Mesendoderm (in vitro differentiated cells): ENCODE measurements at regions not wholly inside any gene's neighbourhood (a gene's known extent, or its start where the extent isn't known, plus 50 kb on each side); places are given as distances from the start of the nearest gene placed in this dataset. TPM values are rescaled to one million over a fixed set of nuclear protein-coding genes. Genes with fewer than 3 reads are reported as not detected.

Experiments used
- DNase-seq: peaks from one replicate; pipeline ENCODE4 v3.0.0; 2013
- H2AK5ac ChIP-seq: 2 replicates; pipeline ENCODE4 v1.6.1; 2013; ENCODE audit warnings: low read length, inconsistent platforms
- H2BK120ac ChIP-seq: 2 replicates; pipeline ENCODE4 v1.6.1; 2013; ENCODE audit warnings: low read depth, mild to moderate bottlenecking, low read length, moderate library complexity, mixed read lengths
- H2BK15ac ChIP-seq: replicated peaks from 2 replicates; pipeline ENCODE4 v1.6.1; 2013; ENCODE audit warnings: low read depth, mild to moderate bottlenecking, moderate library complexity
- H2BK5ac ChIP-seq: 2 replicates; pipeline ENCODE4 v1.6.1; 2013; ENCODE audit warnings: low read length, inconsistent platforms
- H3K18ac ChIP-seq: 2 replicates; pipeline ENCODE4 v1.6.1; 2013; ENCODE audit warnings: mild to moderate bottlenecking, low read length, mixed read lengths
- H3K23ac ChIP-seq: one replicate; pipeline ENCODE4 v1.6.1; 2013; ENCODE audit warnings: low read length
- H3K27ac ChIP-seq: 2 replicates; pipeline ENCODE4 v1.5.1; 2013; ENCODE audit warnings: low read depth, mild to moderate bottlenecking, inconsistent platforms, low read length, moderate library complexity
- H3K27me3 ChIP-seq: 2 replicates; pipeline ENCODE4 v1.6.1; 2013; ENCODE audit warnings: low read length, control low read depth, mild to moderate bottlenecking, inconsistent platforms; ENCODE audit not compliant: insufficient read depth, poor library complexity
- H3K36me3 ChIP-seq: 2 replicates; pipeline ENCODE4 v1.6.1; 2013; ENCODE audit warnings: low read length, inconsistent platforms; ENCODE audit not compliant: control insufficient read depth, insufficient read depth
- H3K4ac ChIP-seq: one replicate; pipeline ENCODE4 v1.6.1; 2013; ENCODE audit warnings: low read depth, mild to moderate bottlenecking, low read length, moderate library complexity
- H3K4me1 ChIP-seq: 2 replicates; pipeline ENCODE4 v1.6.1; 2013; ENCODE audit warnings: low read depth, low read length, inconsistent platforms; ENCODE audit not compliant: control insufficient read depth
- H3K4me2 ChIP-seq: 2 replicates; pipeline ENCODE4 v1.6.1; 2013; ENCODE audit warnings: low read length
- H3K4me3 ChIP-seq: 2 replicates; pipeline ENCODE4 v1.5.1; 2013; ENCODE audit warnings: mild to moderate bottlenecking, low read length
- H3K56ac ChIP-seq: one replicate; pipeline ENCODE4 v1.6.1; 2013; ENCODE audit warnings: low read length
- H3K79me1 ChIP-seq: 2 replicates; pipeline ENCODE4 v1.6.1; 2013; ENCODE audit warnings: low read length, inconsistent platforms
- H3K79me2 ChIP-seq: 2 replicates; pipeline ENCODE4 v1.6.1; 2013; ENCODE audit warnings: mild to moderate bottlenecking, low read length; ENCODE audit not compliant: control insufficient read depth, insufficient read depth
- H3K9ac ChIP-seq: 2 replicates; pipeline ENCODE4 v1.6.1; 2013; ENCODE audit warnings: low read length, inconsistent platforms
- H4K5ac ChIP-seq: one replicate; pipeline ENCODE4 v1.6.1; 2013; ENCODE audit warnings: low read length
- H4K8ac ChIP-seq: one replicate; pipeline ENCODE4 v1.6.1; 2013; ENCODE audit warnings: low read depth, mild to moderate bottlenecking, control low read depth, low read length, moderate library complexity
- WGBS: extraction: QIAGEN DNeasy Blood & Tissue Kit; methylation state at CpG from one replicate; pipeline ENCODE4 v1.1.7; 2013; ENCODE audit warnings: low lambda C conversion rate, missing lambda C conversion rate; ENCODE audit not compliant: insufficient coverage; ENCODE audit errors: extremely low coverage; 5-methylcytosine and 5-hydroxymethylcytosine counted together
- small RNA-seq: library from polyadenylated mRNA; stranded (forward); fragments of <200 nt; extraction: miRNeasy Mini kit (QIAGEN cat#:217004); gene quantifications from one replicate; pipeline ENCODE3, GENCODE V24; 2013; ENCODE audit not compliant: insufficient read depth

GRCh38 chr20:11861479-11861878 lies 56.2 kb upstream of the BTBD3 start:
- no peak overlapping the region for H3K27ac ChIP-seq
- no peak overlapping the region for H3K9ac ChIP-seq
- no peak overlapping the region for H3K23ac ChIP-seq
- no peaks in the 10 kb centered on the region for H3K79me1 ChIP-seq
- H2BK5ac ChIP-seq = no peak overlapping the region
- H3K4me3 ChIP-seq = no peak overlapping the region
- no peaks in the 10 kb centered on the region for H3K4me1 ChIP-seq
- H3K4me2 ChIP-seq = no peak overlapping the region
- WGBS = no CpG with 5 or more reads among the region's 3 CpGs
- H4K8ac ChIP-seq = no peak overlapping the region
- no peak overlapping the region for H2BK120ac ChIP-seq
- H3K79me2 ChIP-seq = no peaks in the 10 kb centered on the region
- no peak overlapping the region for H3K4ac ChIP-seq
- H3K36me3 ChIP-seq = no peaks in the 10 kb centered on the region
- no peak overlapping the region for H3K56ac ChIP-seq
- no peak overlapping the region for H3K18ac ChIP-seq
- H4K5ac ChIP-seq = no peak overlapping the region
- no peak for DNase-seq
- no peak overlapping the region for H2AK5ac ChIP-seq
- no peaks in the 10 kb centered on the region for H3K27me3 ChIP-seq
- no peak overlapping the region for H2BK15ac ChIP-seq

DNA sequence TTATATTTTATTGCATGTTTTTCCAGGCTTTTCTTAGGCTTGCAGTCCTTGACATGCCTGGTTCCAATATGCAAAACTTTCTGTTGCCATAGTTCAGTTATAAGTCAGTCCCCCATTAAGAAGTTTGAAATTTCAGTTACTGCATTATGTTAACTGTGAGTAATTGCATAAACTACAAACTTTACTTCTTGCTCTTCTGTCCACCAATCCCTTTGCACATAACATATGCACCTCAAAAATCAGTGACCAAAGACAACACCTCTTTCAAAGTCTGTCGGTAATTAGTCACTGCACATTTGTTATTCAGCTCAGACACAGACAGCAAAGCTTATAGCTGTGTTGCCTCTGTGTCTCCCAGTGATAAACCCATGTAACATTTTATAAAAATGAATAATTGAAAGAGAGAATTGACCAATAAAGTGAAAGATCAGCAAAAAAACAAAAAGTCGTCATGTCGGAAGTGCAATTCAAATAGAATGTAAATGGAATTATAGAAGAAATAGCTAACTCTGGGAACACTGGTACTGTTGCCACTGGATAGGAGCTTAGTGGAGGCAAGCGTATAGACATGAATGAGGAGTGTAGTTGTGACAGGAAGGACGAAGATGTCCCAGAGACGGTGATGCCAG lies 50.3 kb upstream of the BTBD3 start:
- H3K56ac ChIP-seq = no peak overlapping the region
- H3K4me2 ChIP-seq = no peak overlapping the region
- H3K4ac ChIP-seq = no peak overlapping the region
- DNase-seq = no peak
- H3K4me3 ChIP-seq = no peak overlapping the region
- H3K79me1 ChIP-seq = no peaks in the 10 kb centered on the region
- H2BK5ac ChIP-seq = no peak overlapping the region
- H3K27ac ChIP-seq = no peak overlapping the region
- H3K23ac ChIP-seq = no peak overlapping the region
- H2AK5ac ChIP-seq = no peak overlapping the region
- H3K36me3 ChIP-seq = no peaks in the 10 kb centered on the region
- no peaks in the 10 kb centered on the region for H3K79me2 ChIP-seq
- H2BK120ac ChIP-seq = no peak overlapping the region
- H3K18ac ChIP-seq = no peak overlapping the region
- no peak overlapping the region for H2BK15ac ChIP-seq
- H3K9ac ChIP-seq = no peak overlapping the region
- no peaks in the 10 kb centered on the region for H3K27me3 ChIP-seq
- no CpG with 5 or more reads among the region's 6 CpGs for WGBS
- no peak overlapping the region for H4K5ac ChIP-seq
- H3K4me1 ChIP-seq = no peaks in the 10 kb centered on the region
- H4K8ac ChIP-seq = no peak overlapping the region

Small RNA genes lying in the stretch of these regions (small RNA-seq; reads per million reads assigned to genes)
- not detected for gene AL080274.1
- not detected for gene RN7SKP111
